ENCODE measurements at regions not wholly inside any gene's neighbourhood (a gene's known extent, or its start where the extent isn't known, plus 50 kb on each side); places are given as distances from the start of the nearest gene placed in this dataset.

GRCh38 chr11:122394313-122394712 is 261.2 kb upstream of the UBASH3B start:
- DNase-seq = no peak

- DNase-seq = no peak
Observed at GRCh38 chr11:122393209-122393860, 262.2 kb upstream of the UBASH3B start.

DNA sequence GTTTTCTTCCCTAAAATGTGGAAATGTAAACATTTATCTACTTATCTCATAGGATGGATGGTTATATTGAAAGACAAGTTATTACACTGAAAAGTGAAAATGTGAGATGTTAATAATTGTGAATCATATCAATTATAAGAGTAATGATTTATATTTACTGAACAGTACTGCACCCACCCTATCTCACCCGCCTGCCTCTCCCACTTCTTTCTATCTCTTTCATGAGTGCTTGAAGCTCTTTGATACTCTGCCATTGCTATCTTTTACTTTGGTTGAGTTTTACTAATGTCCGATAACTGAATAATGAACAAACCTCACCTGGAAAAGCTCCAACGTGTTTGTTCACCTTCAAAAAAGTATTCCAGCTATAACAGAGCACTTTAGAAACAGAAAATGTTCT is 263.0 kb upstream of the UBASH3B start:
- no peak for DNase-seq

DNA sequence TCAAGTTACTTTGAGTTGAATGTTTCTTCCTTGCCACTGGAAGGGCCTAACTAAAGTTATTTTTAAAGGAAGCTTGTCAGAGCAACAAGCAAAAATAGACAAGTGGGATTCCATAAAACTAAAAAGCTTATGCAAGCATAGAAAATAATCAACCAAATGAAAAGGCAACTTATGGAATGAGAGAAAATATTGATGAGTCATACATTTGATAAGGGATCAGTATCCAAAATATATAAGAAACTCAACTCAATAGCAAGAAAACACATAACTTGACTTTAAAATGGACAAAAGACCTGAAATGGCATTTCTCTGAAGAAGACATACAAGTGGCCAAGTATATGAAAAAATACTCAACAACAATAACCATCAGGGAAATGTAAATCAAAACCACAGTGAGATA is 264.5 kb upstream of the UBASH3B start:
- no peak for DNase-seq

GRCh38 chr11:122383186-122383585 is 267.2 kb upstream of the BLID start:
- no peak for DNase-seq

GRCh38 chr11:122375687-122376399 is 259.8 kb upstream of the BLID start:
- no peak for DNase-seq

- no peak for DNase-seq
Observed at GRCh38 chr11:122368796-122369195, 252.8 kb upstream of the BLID start.

- no peak for DNase-seq
Observed at GRCh38 chr11:122367809-122368231, 251.8 kb upstream of the BLID start.

DNA sequence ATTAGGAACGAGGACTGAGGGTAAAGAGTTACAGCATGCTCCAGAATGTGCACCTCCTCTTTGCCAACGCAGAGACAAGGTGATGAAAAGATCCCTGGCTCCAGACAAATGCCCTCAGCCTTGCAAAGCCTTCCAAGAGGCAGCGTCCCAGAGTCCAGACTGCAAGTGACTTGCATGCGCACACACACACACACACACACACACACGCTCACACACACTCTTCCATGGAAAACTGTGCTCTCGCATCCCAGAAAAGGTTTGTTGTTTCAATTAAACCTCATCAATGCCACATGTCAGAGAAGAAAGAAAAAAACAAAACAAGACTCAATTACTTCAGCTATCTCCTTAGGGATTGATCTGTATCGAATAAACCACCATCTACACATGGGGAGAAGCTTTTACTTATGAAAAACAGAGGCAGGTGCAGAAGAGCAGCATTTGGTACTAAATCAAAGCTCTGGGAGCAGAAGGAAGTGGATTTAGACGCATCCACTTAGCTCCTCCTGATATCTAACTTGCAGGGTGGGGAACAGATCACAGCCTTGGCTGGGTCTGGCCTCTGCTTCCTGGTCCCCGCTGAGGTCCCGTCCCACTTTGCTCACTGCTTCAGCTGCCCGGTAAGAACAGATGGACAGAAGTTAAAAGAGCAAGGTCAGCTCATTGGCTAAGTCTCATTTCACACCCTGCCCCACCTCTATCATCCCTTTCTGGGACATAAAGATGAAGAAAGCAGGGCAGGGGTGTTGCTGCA is 249.8 kb upstream of the BLID start:
- DNase-seq = no peak

- no peak for DNase-seq
Observed at GRCh38 chr11:122363296-122363695, 247.3 kb upstream of the BLID start.

DNA sequence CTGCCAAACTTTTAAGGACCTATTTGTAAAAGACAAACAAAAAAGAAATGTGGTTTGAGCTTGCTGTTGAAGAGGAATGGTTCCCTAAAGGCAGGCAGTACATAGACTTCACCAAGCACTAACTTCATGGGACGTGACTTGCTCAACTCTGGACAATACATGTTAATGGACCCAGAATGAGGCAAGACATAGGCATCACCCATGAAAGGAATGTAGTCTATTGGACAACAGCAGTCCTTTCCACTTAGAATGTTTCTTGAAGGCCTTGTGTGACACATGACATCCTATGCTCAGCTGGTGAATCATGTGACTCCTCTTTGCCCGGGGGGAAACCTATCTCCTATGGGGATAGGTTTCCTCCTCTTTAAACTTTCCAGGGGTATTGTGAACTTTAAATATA is 246.4 kb upstream of the BLID start:
- DNase-seq = no peak

DNA sequence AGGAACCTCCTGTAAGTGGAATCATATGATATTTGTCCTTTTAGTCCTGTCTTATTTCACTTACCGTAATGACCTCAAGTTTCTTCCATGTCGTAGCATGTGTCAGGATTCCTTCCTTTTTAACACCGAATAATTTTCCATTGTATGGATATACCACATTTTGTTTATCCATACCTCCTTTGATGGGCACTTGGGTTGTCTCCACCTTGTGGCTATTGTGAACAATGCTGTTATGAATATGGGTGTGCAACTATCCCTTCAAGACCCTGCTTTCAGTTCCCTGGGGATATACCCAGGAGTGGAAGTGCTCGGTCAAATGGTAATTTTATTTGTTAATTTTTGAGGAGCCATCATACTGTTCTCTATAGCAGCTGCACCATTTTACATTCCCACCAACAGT is 244.9 kb upstream of the BLID start:
- DNase-seq = no peak

- DNase-seq = no peak
Observed at GRCh38 chr11:122359081-122359571, 243.1 kb upstream of the BLID start.

DNA sequence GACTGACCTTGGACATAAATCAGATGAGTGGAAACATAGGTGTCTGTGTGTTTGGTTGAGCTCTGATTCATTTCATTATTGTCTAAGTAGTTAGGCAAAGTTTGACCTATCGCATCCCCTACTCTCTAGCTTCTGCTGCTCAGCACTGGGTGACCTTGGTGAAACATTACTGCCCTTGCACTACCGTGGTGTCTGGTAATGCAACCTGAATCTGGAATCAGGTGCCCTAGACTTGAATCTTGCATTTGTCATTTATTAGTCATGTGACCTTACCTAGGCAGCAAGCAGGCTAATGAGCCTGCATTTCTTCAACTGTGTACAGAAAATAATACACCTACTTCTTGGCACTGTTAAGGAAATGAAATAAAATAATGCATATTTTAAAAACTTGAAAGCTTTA is 242.3 kb upstream of the BLID start:
- no peak for DNase-seq

DNA sequence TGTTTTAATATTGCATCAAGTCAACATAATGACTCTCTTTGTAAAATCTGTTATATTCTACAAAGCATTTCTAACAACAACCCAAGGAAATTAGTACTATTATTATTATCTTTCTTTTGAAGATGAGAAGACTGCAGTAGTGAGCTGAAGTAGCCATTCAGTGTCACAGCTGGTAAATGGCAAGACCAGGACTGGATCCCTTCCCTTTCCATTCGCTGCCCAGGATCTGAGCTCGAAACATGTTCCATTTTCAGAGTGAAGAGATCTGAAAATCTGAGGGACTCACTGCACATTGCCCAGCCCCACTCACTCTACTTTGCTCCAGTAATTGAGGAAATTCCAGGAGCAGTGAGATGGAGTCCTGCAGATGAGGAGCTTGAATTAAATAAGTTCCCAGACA is 240.0 kb upstream of the BLID start:
- no peak for DNase-seq

GRCh38 chr11:122354025-122354697 is 238.1 kb upstream of the BLID start:
- no peak for DNase-seq

DNA sequence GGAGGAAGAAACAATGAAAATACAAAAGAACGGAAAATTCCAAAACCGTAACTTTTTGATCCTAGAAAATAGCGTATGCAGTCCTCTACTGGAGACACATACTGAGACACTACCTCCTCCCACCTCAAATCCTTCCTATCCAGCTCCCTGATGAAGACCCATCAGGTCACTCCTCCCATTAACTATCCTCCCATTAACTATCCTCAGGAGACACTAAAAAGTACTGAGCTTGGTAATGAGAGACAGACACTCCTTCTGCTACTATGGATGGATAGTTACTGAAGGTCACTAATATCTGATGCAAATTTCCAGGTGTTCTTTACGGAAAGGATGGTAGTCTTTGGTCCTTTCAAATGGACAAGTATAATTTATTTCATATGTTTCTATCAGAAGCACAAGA is 237.5 kb upstream of the BLID start:
- no peak for DNase-seq

- no peak for DNase-seq
Observed at GRCh38 chr11:122348659-122349409, 232.8 kb upstream of the BLID start.

GRCh38 chr11:122346006-122346405 is 230.0 kb upstream of the BLID start:
- DNase-seq = no peak

DNA sequence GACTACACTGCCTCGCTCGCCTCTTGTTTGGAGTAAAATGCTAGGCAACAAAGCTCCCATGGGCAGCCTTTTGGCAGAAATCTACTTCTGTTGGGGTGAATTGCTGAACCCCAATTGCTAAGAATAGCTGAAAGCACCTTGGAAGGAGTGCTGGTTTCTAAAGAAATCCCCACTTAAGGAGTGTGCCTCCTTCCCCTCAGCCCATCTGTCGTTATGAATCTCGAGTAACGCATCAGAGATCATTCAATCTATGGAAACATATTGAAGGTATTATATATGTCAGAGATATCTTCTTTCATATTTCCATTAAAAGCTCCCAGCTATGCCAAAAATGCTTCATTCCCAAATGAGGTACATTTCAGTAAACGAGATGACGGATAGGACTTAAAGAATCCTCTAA is 229.6 kb upstream of the BLID start:
- no peak for DNase-seq

DNA sequence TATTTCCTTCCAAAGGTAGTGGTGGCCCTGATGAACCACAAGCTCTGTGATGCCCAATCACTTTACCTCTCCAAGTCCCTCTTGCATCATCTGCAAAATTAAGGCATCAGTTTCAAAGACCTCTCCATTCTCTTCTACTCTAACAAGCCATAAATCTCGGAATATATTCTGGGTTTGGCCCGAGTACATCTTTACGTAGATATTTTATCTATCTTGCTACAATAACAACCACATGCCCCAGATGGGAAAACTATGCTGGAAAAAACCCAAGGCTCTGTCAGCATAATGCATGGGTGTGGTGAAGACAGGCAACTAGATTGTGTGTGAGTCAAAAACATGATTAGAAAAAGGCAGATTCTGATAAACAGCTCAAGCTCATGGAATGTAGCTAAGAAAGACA is 228.2 kb upstream of the BLID start:
- DNase-seq = no peak

GRCh38 chr11:122343210-122343609 is 227.2 kb upstream of the BLID start:
- DNase-seq = no peak

Measured in CD4-positive, alpha-beta T cell treated with Interleukin-10 for 1 hour (primary cell).